ENCODE measurements at regions not wholly inside any gene's neighbourhood (a gene's known extent, or its start where the extent isn't known, plus 50 kb on each side); places are given as distances from the start of the nearest gene placed in this dataset.

DNA sequence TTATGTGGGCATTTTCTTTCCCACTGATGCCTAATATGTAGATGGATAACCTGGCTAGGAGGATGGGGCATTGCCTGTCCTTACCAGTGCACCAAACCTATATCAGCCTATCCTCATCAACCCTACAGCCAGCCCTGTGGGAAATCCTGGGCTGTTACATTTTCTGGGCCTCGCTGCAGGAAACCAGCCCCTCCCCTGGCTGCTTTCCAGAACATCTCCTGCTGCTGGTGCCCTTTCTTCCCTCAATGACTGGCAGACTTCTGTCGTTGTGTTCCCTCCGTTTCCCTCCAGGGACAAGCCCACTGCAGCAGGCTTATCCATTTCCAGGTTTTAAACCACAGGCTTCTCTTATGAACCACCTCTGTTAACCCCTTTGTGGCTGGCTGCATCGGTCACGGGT lies 486.1 kb upstream of the COBL start:
- Histone ChIP-seq H3K9me3 (ENCODE audit: control insufficient read depth in 2 of 2, insufficient read depth in 1 of 2, low read length in 1 of 2) (peaks cover 0 to 11% of the 10 kb centered on the region in 2 donors), H3K4me3 (ENCODE audit: low read length in 2 of 2) (no peak overlapping the region), H3K27ac (ENCODE audit: low read depth in 1 of 2, low read length in 1 of 2) (no peak overlapping the region), H3K36me3 (ENCODE audit: control insufficient read depth in 2 of 2, insufficient read depth in 2 of 2, low read length in 1 of 2) (no peaks in the 10 kb centered on the region), H3K4me1 (ENCODE audit: control insufficient read depth in 2 of 2, insufficient read depth in 2 of 2, low read length in 2 of 2) (no peaks in the 10 kb centered on the region), H3K27me3 (ENCODE audit: control insufficient read depth in 2 of 2, insufficient read depth in 1 of 2, low read length in 1 of 2) (no peaks in the 10 kb centered on the region)
- no peak for DNase-seq (ENCODE audit: low read depth in 6 of 9, low spot score in 9 of 9)
- 47% methylated on average over 5 of the region's 5 CpGs for WGBS

DNA sequence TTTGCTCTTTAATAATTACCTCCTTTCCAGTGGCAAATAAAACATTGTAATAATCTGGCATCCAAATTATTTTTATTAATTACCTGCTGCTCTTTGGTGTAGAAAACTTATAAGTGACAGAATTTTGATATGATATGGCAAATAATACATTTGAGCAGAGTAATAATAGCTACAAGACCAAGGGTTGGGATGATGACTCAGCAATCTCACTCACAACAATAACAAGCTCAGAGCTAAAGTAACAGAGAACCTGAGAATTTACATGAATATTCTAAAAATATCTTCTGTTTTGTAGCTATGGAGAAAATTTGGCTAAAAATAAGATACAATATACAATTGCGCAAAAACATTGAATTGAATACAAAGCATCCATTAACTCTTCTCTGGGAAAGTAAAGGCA lies 480.8 kb upstream of the COBL start:
- WGBS: 97% methylated on average over 1 of the region's 1 CpG
- Histone ChIP-seq H3K4me1 (ENCODE audit: control insufficient read depth in 2 of 2, insufficient read depth in 2 of 2, low read length in 2 of 2) (no peaks in the 10 kb centered on the region), H3K36me3 (ENCODE audit: control insufficient read depth in 2 of 2, insufficient read depth in 2 of 2, low read length in 1 of 2) (no peaks in the 10 kb centered on the region), H3K9me3 (ENCODE audit: control insufficient read depth in 2 of 2, insufficient read depth in 1 of 2, low read length in 1 of 2) (no peaks in the 10 kb centered on the region), H3K4me3 (ENCODE audit: low read length in 2 of 2) (no peak overlapping the region), H3K27ac (ENCODE audit: low read depth in 1 of 2, low read length in 1 of 2) (no peak overlapping the region), H3K27me3 (ENCODE audit: control insufficient read depth in 2 of 2, insufficient read depth in 1 of 2, low read length in 1 of 2) (no peaks in the 10 kb centered on the region)
- no peak for DNase-seq (ENCODE audit: low read depth in 6 of 9, low spot score in 9 of 9)

DNA sequence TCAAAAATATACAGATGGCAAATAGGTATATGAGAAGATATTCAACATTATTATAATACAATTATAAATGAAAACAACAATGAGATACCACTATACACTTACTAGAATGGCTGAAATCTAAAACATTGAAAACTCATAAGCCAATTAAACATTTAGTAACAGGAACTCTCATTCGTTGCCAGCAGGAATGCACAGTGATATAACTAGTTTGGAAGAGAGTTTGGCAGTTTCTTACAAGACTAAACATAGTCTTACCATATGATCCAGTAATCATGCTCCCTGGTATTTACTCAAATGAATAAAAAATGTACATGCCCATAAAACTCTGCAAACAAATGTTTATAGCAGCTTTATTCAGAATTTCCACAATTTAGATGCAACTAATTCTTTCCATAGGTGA lies 476.2 kb upstream of the COBL start:
- Histone ChIP-seq H3K9me3 (ENCODE audit: control insufficient read depth in 2 of 2, insufficient read depth in 1 of 2, low read length in 1 of 2) (no peaks in the 10 kb centered on the region), H3K36me3 (ENCODE audit: control insufficient read depth in 2 of 2, insufficient read depth in 2 of 2, low read length in 1 of 2) (no peaks in the 10 kb centered on the region), H3K27ac (ENCODE audit: low read depth in 1 of 2, low read length in 1 of 2) (no peak overlapping the region), H3K4me1 (ENCODE audit: control insufficient read depth in 2 of 2, insufficient read depth in 2 of 2, low read length in 2 of 2) (no peaks in the 10 kb centered on the region), H3K27me3 (ENCODE audit: control insufficient read depth in 2 of 2, insufficient read depth in 1 of 2, low read length in 1 of 2) (no peaks in the 10 kb centered on the region), H3K4me3 (ENCODE audit: low read length in 2 of 2) (no peak overlapping the region)
- DNase-seq (ENCODE audit: low read depth in 6 of 9, low spot score in 9 of 9): no peak
- 81% methylated on average over 1 of the region's 1 CpG for WGBS

DNA sequence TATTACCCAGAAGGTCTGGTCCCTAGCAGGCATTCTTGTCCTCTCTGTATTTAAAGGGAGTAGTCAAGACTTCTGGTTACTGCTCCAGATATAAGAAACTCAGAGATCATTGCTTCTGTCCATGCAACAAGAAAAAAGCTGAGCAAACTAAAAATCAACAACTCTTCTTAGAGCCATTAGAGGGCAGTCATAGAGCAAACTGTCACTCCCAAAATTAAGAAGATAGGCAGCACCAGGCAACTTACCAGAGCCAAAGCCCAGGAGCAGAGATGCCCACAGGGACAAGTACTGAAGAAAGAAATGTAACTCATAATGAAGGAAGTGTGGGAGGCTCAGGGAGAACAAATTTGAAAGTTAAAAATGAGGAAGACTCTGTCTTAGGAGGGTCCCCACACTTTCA lies 472.9 kb upstream of the COBL start:
- H3K4me1 ChIP-seq (ENCODE audit: control insufficient read depth in 2 of 2, insufficient read depth in 2 of 2, low read length in 2 of 2): no peaks in the 10 kb centered on the region
- H3K27me3 ChIP-seq (ENCODE audit: control insufficient read depth in 2 of 2, insufficient read depth in 1 of 2, low read length in 1 of 2): no peaks in the 10 kb centered on the region
- no peaks in the 10 kb centered on the region for H3K36me3 ChIP-seq (ENCODE audit: control insufficient read depth in 2 of 2, insufficient read depth in 2 of 2, low read length in 1 of 2)
- no peak for DNase-seq (ENCODE audit: low read depth in 6 of 9, low spot score in 9 of 9)
- H3K4me3 ChIP-seq (ENCODE audit: low read length in 2 of 2): no peak overlapping the region
- H3K27ac ChIP-seq (ENCODE audit: low read depth in 1 of 2, low read length in 1 of 2): no peak overlapping the region
- H3K9me3 ChIP-seq (ENCODE audit: control insufficient read depth in 2 of 2, insufficient read depth in 1 of 2, low read length in 1 of 2): no peaks in the 10 kb centered on the region

DNA sequence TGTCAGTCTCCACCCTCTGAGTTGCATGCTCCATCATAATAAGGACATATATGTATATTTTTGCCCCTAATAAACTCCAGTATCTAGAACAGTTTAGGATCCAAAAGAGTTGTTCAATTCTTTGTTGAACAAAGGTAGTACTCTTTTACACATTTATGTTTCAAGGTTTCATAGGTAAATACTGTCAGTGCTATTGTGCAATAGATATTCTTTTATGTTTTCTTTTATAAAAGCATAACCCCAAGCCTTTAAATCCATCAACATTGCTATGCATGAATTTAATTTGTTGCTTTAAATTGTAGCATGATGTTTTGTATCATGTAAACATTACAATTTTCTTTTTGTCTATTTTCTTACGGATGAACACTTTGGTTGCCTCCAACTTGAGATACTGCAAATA lies 469.7 kb upstream of the COBL start:
- no peak for DNase-seq (ENCODE audit: low read depth in 6 of 9, low spot score in 9 of 9)
- Histone ChIP-seq H3K4me1 (ENCODE audit: control insufficient read depth in 2 of 2, insufficient read depth in 2 of 2, low read length in 2 of 2) (no peaks in the 10 kb centered on the region), H3K4me3 (ENCODE audit: low read length in 2 of 2) (no peak overlapping the region), H3K36me3 (ENCODE audit: control insufficient read depth in 2 of 2, insufficient read depth in 2 of 2, low read length in 1 of 2) (no peaks in the 10 kb centered on the region), H3K9me3 (ENCODE audit: control insufficient read depth in 2 of 2, insufficient read depth in 1 of 2, low read length in 1 of 2) (no peaks in the 10 kb centered on the region), H3K27ac (ENCODE audit: low read depth in 1 of 2, low read length in 1 of 2) (no peak overlapping the region), H3K27me3 (ENCODE audit: control insufficient read depth in 2 of 2, insufficient read depth in 1 of 2, low read length in 1 of 2) (no peaks in the 10 kb centered on the region)
- 96% methylated on average over 1 of the region's 1 CpG for WGBS

DNA sequence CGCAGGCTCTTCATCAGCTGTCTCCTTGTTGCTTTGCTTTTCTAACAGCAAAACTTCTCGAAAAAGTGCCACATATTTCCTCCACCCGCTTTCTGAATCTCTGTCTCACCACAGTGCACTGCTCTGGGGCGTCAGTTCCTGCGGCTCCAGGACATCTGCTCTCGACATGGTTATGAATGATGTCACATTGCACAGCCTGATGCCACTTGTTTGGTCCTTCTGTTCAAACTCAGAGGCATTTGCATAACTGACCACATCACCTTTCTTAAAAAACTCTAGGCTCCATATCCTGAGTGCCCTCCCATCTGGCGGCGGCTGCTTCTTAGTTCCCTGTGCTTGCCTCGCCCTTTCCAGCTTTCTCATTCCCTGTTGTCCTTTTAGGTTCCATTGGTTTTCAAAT lies 469.3 kb upstream of the COBL start:
- DNase-seq (ENCODE audit: low read depth in 6 of 9, low spot score in 9 of 9): no peak
- 91% methylated on average over 9 of the region's 9 CpGs for WGBS
- H3K27me3 ChIP-seq (ENCODE audit: control insufficient read depth in 2 of 2, insufficient read depth in 1 of 2, low read length in 1 of 2): no peaks in the 10 kb centered on the region
- no peaks in the 10 kb centered on the region for H3K4me1 ChIP-seq (ENCODE audit: control insufficient read depth in 2 of 2, insufficient read depth in 2 of 2, low read length in 2 of 2)
- H3K36me3 ChIP-seq (ENCODE audit: control insufficient read depth in 2 of 2, insufficient read depth in 2 of 2, low read length in 1 of 2): no peaks in the 10 kb centered on the region
- no peak overlapping the region for H3K27ac ChIP-seq (ENCODE audit: low read depth in 1 of 2, low read length in 1 of 2)
- no peaks in the 10 kb centered on the region for H3K9me3 ChIP-seq (ENCODE audit: control insufficient read depth in 2 of 2, insufficient read depth in 1 of 2, low read length in 1 of 2)
- no peak overlapping the region for H3K4me3 ChIP-seq (ENCODE audit: low read length in 2 of 2)

DNA sequence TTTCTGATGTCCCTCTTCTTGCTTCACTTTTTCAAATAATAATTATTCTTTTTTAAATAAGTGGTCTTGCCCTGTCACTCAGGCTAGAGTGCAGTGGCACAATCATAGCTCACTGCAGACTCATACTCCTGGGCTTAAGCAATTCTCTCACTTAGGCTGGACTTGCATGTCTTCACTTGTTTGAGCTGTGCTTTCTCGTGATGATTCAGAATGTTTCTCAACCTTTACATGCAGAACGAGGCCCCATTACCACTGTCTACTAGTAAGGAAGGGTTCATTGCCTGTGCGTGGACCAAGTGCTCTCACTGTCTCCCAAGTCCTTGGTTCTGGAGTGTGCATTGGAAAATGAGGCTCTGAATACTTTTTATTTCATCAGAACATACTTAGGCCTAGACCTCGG lies 468.6 kb upstream of the COBL start:
- Histone ChIP-seq H3K27me3 (ENCODE audit: control insufficient read depth in 2 of 2, insufficient read depth in 1 of 2, low read length in 1 of 2) (no peaks in the 10 kb centered on the region), H3K27ac (ENCODE audit: low read depth in 1 of 2, low read length in 1 of 2) (no peak overlapping the region), H3K9me3 (ENCODE audit: control insufficient read depth in 2 of 2, insufficient read depth in 1 of 2, low read length in 1 of 2) (no peaks in the 10 kb centered on the region), H3K4me1 (ENCODE audit: control insufficient read depth in 2 of 2, insufficient read depth in 2 of 2, low read length in 2 of 2) (no peaks in the 10 kb centered on the region), H3K36me3 (ENCODE audit: control insufficient read depth in 2 of 2, insufficient read depth in 2 of 2, low read length in 1 of 2) (no peaks in the 10 kb centered on the region), H3K4me3 (ENCODE audit: low read length in 2 of 2) (no peak overlapping the region)
- 87% methylated on average over 4 of the region's 4 CpGs for WGBS
- DNase-seq (ENCODE audit: low read depth in 6 of 9, low spot score in 9 of 9): no peak

DNA sequence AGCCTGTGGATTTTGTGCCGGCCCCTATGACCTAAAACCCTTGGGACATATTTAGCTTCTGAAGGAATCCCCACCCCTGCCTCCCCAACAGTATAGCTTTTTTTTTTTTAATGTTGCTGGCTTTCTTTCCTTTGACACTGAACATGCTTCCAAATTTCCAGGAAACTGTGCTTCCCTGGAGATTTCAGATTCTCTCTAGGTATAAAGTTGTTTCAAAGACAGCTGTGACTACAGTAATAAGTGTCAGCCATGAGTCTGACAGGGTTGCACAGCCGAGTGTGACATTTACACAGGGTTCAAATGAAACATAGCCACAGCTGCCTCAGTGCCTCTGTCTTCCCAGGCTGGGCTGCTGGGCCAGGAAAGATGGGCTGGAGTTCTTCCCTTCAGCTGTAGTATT lies 466.6 kb upstream of the COBL start:
- no peaks in the 10 kb centered on the region for H3K27me3 ChIP-seq (ENCODE audit: control insufficient read depth in 2 of 2, insufficient read depth in 1 of 2, low read length in 1 of 2)
- no peak overlapping the region for H3K4me3 ChIP-seq (ENCODE audit: low read length in 2 of 2)
- H3K36me3 ChIP-seq (ENCODE audit: control insufficient read depth in 2 of 2, insufficient read depth in 2 of 2, low read length in 1 of 2): no peaks in the 10 kb centered on the region
- no peaks in the 10 kb centered on the region for H3K4me1 ChIP-seq (ENCODE audit: control insufficient read depth in 2 of 2, insufficient read depth in 2 of 2, low read length in 2 of 2)
- no peak for DNase-seq (ENCODE audit: low read depth in 6 of 9, low spot score in 9 of 9)
- no peak overlapping the region for H3K27ac ChIP-seq (ENCODE audit: low read depth in 1 of 2, low read length in 1 of 2)
- no peaks in the 10 kb centered on the region for H3K9me3 ChIP-seq (ENCODE audit: control insufficient read depth in 2 of 2, insufficient read depth in 1 of 2, low read length in 1 of 2)
- WGBS: 86% methylated on average over 2 of the region's 2 CpGs

DNA sequence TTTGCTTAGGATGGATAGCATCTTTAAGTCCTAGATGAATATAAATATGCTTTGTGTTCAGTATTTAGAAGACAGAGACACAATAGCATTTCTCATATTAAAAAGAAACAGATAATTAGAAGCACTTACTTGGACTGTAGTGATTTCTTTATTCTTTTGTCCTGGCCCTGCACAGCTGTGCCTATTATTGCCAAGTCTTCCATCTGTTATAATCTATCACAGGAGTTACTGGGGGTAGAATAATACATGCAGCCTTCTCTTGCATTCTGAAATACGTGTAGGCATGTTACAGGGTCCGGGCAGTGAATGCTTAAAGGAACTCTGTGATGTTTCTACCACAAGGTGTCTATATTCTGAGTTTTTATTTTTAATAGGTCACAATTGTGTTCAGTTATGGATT lies 461.5 kb upstream of the COBL start:
- H3K9me3 ChIP-seq (ENCODE audit: control insufficient read depth in 2 of 2, insufficient read depth in 1 of 2, low read length in 1 of 2): no peaks in the 10 kb centered on the region
- WGBS: 91% methylated on average over 2 of the region's 2 CpGs
- no peak overlapping the region for H3K4me3 ChIP-seq (ENCODE audit: low read length in 2 of 2)
- no peaks in the 10 kb centered on the region for H3K4me1 ChIP-seq (ENCODE audit: control insufficient read depth in 2 of 2, insufficient read depth in 2 of 2, low read length in 2 of 2)
- no peaks in the 10 kb centered on the region for H3K36me3 ChIP-seq (ENCODE audit: control insufficient read depth in 2 of 2, insufficient read depth in 2 of 2, low read length in 1 of 2)
- H3K27me3 ChIP-seq (ENCODE audit: control insufficient read depth in 2 of 2, insufficient read depth in 1 of 2, low read length in 1 of 2): no peaks in the 10 kb centered on the region
- no peak overlapping the region for H3K27ac ChIP-seq (ENCODE audit: low read depth in 1 of 2, low read length in 1 of 2)
- no peak for DNase-seq (ENCODE audit: low read depth in 6 of 9, low spot score in 9 of 9)

DNA sequence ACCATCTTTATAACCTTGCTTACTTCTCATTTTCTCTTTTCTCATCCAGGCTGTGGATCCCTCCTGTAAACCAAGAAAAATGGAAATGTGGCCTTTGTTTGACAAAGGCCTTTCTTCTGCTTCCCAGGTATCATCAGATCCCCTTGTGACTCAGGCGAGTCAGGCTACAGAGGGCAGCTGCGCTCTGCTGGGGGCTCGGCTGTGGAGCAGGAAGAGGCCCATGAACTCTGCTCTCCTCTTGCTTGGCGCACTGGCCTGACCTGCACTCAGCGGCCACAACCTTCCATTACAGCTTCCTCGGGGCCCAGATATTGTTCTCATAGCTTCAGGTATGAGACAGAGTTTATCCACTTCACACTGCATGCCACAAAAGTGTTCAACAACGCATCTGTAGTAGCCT lies 457.6 kb upstream of the COBL start:
- Histone ChIP-seq H3K27me3 (ENCODE audit: control insufficient read depth in 2 of 2, insufficient read depth in 1 of 2, low read length in 1 of 2) (no peaks in the 10 kb centered on the region), H3K4me1 (ENCODE audit: control insufficient read depth in 2 of 2, insufficient read depth in 2 of 2, low read length in 2 of 2) (no peaks in the 10 kb centered on the region), H3K36me3 (ENCODE audit: control insufficient read depth in 2 of 2, insufficient read depth in 2 of 2, low read length in 1 of 2) (no peaks in the 10 kb centered on the region), H3K27ac (ENCODE audit: low read depth in 1 of 2, low read length in 1 of 2) (no peak overlapping the region), H3K9me3 (ENCODE audit: control insufficient read depth in 2 of 2, insufficient read depth in 1 of 2, low read length in 1 of 2) (no peaks in the 10 kb centered on the region), H3K4me3 (ENCODE audit: low read length in 2 of 2) (no peak overlapping the region)
- 83% methylated on average over 7 of the region's 7 CpGs for WGBS
- DNase-seq (ENCODE audit: low read depth in 6 of 9, low spot score in 9 of 9): no peak

Data from thymus (tissue), 11 donors.